CD8-positive, alpha-beta memory T cell (primary cell): ENCODE measurements at regions not wholly inside any gene's neighbourhood (a gene's known extent, or its start where the extent isn't known, plus 50 kb on each side); places are given as distances from the start of the nearest gene placed in this dataset.

ENCODE experiments used
- CTCF ChIA-PET: fragments of 350-600 bp; sonication (Branson Sonifier 250); formaldehyde crosslinking; loops from one replicate; lab custom pipeline; 2021; ENCODE audit warnings: antibody characterized with exemption; lab: Charles Lee
- POLR2A ChIA-PET: fragments of 350-600 bp; sonication (Branson Sonifier 250); formaldehyde crosslinking; loops from one replicate; lab custom pipeline; 2021; ENCODE audit warnings: antibody characterized with exemption; lab: Charles Lee
- DNase-seq, 5 donors: peaks; one replicate each; pipeline versions ENCODE4 v3.0.0 to v3.0.0-alpha.2; 2020 to 2022; ENCODE audit warnings: mixed read lengths in 1 of 5
- H3K27ac ChIP-seq: one replicate; pipeline ENCODE4 v1.7.0; 2013; ENCODE audit warnings: low read depth, mild to moderate bottlenecking, low read length, moderate library complexity
- H3K27me3 ChIP-seq: 2 replicates; pipeline ENCODE4 v1.7.0; 2013; ENCODE audit warnings: low read length, mild to moderate bottlenecking; ENCODE audit not compliant: insufficient read depth, poor library complexity, severe bottlenecking
- H3K36me3 ChIP-seq: 2 replicates; pipeline ENCODE4 v1.7.0; 2013; ENCODE audit warnings: mild to moderate bottlenecking, low read length, moderate library complexity; ENCODE audit not compliant: insufficient read depth
- H3K4me1 ChIP-seq: 2 replicates; pipeline ENCODE4 v1.7.0; 2013; ENCODE audit warnings: mild to moderate bottlenecking, low read length, moderate library complexity; ENCODE audit not compliant: insufficient read depth
- H3K4me3 ChIP-seq: 2 replicates; pipeline ENCODE4 v1.7.0; 2013; ENCODE audit warnings: mild to moderate bottlenecking, low read length
- H3K9me3 ChIP-seq: 2 replicates; pipeline ENCODE4 v1.7.0; 2013; ENCODE audit warnings: mild to moderate bottlenecking, low read length
- H3K27ac Mint-ChIP-seq, 8 donors: one replicate each; pipeline ENCODE4 v1.8.0; 2020 to 2021; ENCODE audit warnings: mixed read lengths in 8 of 8, mild to moderate bottlenecking in 6 of 8, inconsistent platforms in 3 of 8, moderate library complexity in 3 of 8
- H3K27me3 Mint-ChIP-seq, 2 donors: one replicate each; pipeline ENCODE4 v1.8.0; 2020 to 2021; ENCODE audit warnings: mixed read lengths in 2 of 2, mild to moderate bottlenecking in 1 of 2, moderate library complexity in 1 of 2
- H3K36me3 Mint-ChIP-seq, 3 donors: one replicate each; pipeline ENCODE4 v1.8.0; 2020 to 2021; ENCODE audit warnings: mixed read lengths in 3 of 3, inconsistent platforms in 1 of 3, mild to moderate bottlenecking in 1 of 3
- H3K4me1 Mint-ChIP-seq, 3 donors: one replicate each; pipeline ENCODE4 v1.8.0; 2020 to 2021; ENCODE audit warnings: mixed read lengths in 3 of 3, inconsistent platforms in 1 of 3, mild to moderate bottlenecking in 1 of 3
- H3K4me3 Mint-ChIP-seq, 7 donors: one replicate each; pipeline ENCODE4 v1.8.0; 2020 to 2021; ENCODE audit warnings: mixed read lengths in 7 of 7, mild to moderate bottlenecking in 6 of 7, moderate library complexity in 4 of 7, inconsistent platforms in 2 of 7
- H3K9me3 Mint-ChIP-seq, 5 donors: one replicate each; pipeline ENCODE4 v1.8.0; 2020 to 2022; ENCODE audit warnings: mixed read lengths in 5 of 5, mild to moderate bottlenecking in 3 of 5, moderate library complexity in 2 of 5, inconsistent platforms in 1 of 5

DNA sequence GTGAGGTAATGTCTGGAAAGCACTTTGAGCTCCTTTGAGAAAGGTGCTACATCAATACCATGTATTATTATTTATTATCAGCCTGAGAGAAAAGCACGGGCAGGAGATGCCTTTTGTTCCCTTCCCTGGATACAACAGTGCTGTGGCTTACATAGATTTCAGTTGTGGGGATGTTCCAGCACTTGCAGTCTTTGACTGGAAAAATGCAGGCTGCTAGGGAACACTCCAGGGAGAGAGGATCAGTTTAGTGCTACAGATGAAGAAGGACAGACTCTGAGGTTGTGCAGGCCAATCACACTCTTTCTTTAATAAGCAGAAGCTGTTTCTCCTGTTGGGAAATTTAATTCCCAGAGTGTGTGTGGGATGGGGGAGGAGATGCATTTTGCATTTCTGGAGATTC is 94.5 kb upstream of the OBI1 start:
- ChIA-PET CTCF (no interaction called here), POLR2A (no interaction called here)
- H3K4me1 Mint-ChIP-seq: no peaks in the 10 kb centered on the region
- H3K27me3 ChIP-seq: no peaks in the 10 kb centered on the region
- H3K9me3 Mint-ChIP-seq: peaks cover 0 to 2% (median 0%) of the 10 kb centered on the region in 5 donors
- no peaks in the 10 kb centered on the region for H3K36me3 Mint-ChIP-seq
- H3K4me3 Mint-ChIP-seq: no peak overlapping the region
- H3K4me3 ChIP-seq: no peak overlapping the region
- H3K27me3 Mint-ChIP-seq: peaks cover 5 to 21% of the 10 kb centered on the region in 2 donors
- DNase-seq: no peak
- H3K27ac Mint-ChIP-seq: no peak overlapping the region
- H3K27ac ChIP-seq: no peak overlapping the region
- no peaks in the 10 kb centered on the region for H3K36me3 ChIP-seq
- no peaks in the 10 kb centered on the region for H3K9me3 ChIP-seq
- H3K4me1 ChIP-seq: no peaks in the 10 kb centered on the region

DNA sequence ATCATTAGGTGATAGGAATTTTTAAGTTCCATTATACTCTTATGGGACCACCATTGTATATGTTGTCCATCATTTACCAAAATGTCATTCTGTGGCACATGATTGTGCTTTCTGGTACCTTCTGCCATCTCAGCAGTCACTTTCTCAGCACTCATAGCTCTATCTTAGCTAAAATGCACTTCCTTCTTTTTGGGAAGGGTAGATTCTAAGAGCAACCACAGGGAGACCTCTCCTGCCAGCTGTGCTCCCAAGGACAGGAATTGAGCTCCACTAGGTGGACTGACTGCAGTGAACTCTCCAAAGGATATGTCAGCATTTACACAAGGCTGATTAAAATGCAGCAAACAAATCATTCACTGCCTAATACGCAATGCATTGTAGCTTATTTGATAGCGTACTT is 91.8 kb upstream of the OBI1 start:
- Mint-ChIP-seq H3K9me3 (peaks cover 0 to 2% (median 0%) of the 10 kb centered on the region in 5 donors), H3K36me3 (no peaks in the 10 kb centered on the region), H3K4me3 (no peak overlapping the region), H3K27ac (no peak overlapping the region), H3K27me3 (peaks cover 7 to 14% of the 10 kb centered on the region in 2 donors), H3K4me1 (no peaks in the 10 kb centered on the region)
- Histone ChIP-seq H3K27ac (no peak overlapping the region), H3K4me3 (no peak overlapping the region), H3K4me1 (no peaks in the 10 kb centered on the region), H3K9me3 (no peaks in the 10 kb centered on the region), H3K27me3 (no peaks in the 10 kb centered on the region), H3K36me3 (no peaks in the 10 kb centered on the region)
- ChIA-PET CTCF (no interaction called here), POLR2A (no interaction called here)
- no peak for DNase-seq

DNA sequence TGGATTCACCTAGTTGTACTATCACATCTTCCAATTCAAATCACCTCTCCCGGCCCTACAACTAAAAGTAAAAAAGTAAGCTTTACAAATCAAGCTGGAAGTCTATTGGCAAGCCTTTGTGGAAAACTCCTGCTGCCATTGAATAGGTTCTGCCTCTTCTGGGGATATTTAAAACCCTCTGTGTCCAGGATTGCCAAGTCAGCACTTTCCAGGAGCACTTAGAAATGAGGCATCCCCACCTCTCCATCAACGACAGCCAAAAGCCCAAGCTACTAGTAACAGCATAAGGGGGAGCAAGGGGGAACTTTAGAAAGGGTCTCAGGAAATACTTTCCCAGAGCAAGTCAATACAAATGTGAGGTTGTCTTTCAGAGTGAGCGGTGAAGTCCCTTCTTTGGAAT is 85.0 kb upstream of the OBI1 start:
- no peaks in the 10 kb centered on the region for H3K4me1 Mint-ChIP-seq
- ChIA-PET CTCF (no interaction called here), POLR2A (no interaction called here)
- no peaks in the 10 kb centered on the region for H3K9me3 Mint-ChIP-seq
- H3K4me1 ChIP-seq: no peaks in the 10 kb centered on the region
- H3K27me3 ChIP-seq: no peaks in the 10 kb centered on the region
- H3K27me3 Mint-ChIP-seq: peaks cover 13 to 28% of the 10 kb centered on the region in 2 donors
- H3K36me3 ChIP-seq: no peaks in the 10 kb centered on the region
- H3K9me3 ChIP-seq: no peaks in the 10 kb centered on the region
- H3K27ac ChIP-seq: no peak overlapping the region
- no peak overlapping the region for H3K4me3 Mint-ChIP-seq
- no peak overlapping the region for H3K27ac Mint-ChIP-seq
- no peak overlapping the region for H3K4me3 ChIP-seq
- no peaks in the 10 kb centered on the region for H3K36me3 Mint-ChIP-seq
- no peak for DNase-seq

DNA sequence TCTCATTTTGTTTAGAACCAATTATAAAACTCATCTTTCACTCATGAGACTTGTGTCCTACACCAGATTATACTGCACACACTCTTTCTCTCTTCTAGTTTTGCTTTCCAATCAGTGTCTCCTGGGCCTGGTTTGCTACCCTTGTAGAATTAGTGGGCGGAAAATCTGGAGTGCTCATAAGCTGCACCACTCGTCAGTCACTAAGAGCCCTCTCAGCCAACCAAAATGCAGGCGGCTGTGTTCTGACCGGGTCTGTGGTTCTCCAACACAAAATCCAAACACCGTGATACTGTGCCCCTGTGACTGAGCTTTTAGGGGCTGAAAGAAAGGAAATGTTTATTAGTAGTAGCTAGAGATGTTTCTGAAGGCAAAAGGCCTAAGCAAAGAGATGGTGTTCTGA is 83.7 kb upstream of the OBI1 start:
- H3K4me3 Mint-ChIP-seq: no peak overlapping the region
- no peak overlapping the region for H3K4me3 ChIP-seq
- ChIA-PET POLR2A (no interaction called here), CTCF (no interaction called here)
- H3K9me3 ChIP-seq: no peaks in the 10 kb centered on the region
- no peaks in the 10 kb centered on the region for H3K27me3 ChIP-seq
- peaks cover 19 to 30% of the 10 kb centered on the region in 2 donors for H3K27me3 Mint-ChIP-seq
- no peaks in the 10 kb centered on the region for H3K4me1 Mint-ChIP-seq
- H3K4me1 ChIP-seq: no peaks in the 10 kb centered on the region
- H3K27ac Mint-ChIP-seq: no peak overlapping the region
- H3K36me3 ChIP-seq: no peaks in the 10 kb centered on the region
- H3K36me3 Mint-ChIP-seq: no peaks in the 10 kb centered on the region
- no peak overlapping the region for H3K27ac ChIP-seq
- DNase-seq: no peak
- H3K9me3 Mint-ChIP-seq: no peaks in the 10 kb centered on the region

DNA sequence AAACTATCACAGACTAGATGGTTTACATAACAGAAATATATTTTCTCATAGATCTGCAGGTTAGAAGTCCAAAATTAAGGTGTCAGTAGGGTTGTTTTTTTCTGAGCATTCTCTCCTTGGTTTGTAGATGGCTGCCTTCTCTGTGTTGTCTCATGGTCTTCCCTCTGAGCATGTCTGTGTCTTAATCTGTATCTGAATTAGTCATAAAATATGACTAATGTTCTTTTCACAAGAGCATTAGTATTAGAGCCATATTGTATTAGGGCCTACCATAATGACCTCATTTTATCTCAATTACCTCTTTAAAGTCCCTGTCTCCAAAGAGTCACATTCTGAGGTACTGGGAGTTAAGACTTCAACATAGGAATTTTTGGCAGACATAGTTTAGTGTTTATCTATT is 77.2 kb upstream of the OBI1 start:
- Mint-ChIP-seq H3K9me3 (no peaks in the 10 kb centered on the region), H3K27ac (no peak overlapping the region), H3K4me1 (no peaks in the 10 kb centered on the region), H3K27me3 (peaks cover 9 to 28% of the 10 kb centered on the region in 2 donors), H3K4me3 (no peak overlapping the region), H3K36me3 (no peaks in the 10 kb centered on the region)
- no peaks in the 10 kb centered on the region for H3K27me3 ChIP-seq
- H3K4me1 ChIP-seq: no peaks in the 10 kb centered on the region
- CTCF ChIA-PET: no interaction called here
- H3K9me3 ChIP-seq: no peaks in the 10 kb centered on the region
- no peaks in the 10 kb centered on the region for H3K36me3 ChIP-seq
- POLR2A ChIA-PET: no interaction called here
- H3K4me3 ChIP-seq: no peak overlapping the region
- DNase-seq: no peak
- H3K27ac ChIP-seq: no peak overlapping the region

DNA sequence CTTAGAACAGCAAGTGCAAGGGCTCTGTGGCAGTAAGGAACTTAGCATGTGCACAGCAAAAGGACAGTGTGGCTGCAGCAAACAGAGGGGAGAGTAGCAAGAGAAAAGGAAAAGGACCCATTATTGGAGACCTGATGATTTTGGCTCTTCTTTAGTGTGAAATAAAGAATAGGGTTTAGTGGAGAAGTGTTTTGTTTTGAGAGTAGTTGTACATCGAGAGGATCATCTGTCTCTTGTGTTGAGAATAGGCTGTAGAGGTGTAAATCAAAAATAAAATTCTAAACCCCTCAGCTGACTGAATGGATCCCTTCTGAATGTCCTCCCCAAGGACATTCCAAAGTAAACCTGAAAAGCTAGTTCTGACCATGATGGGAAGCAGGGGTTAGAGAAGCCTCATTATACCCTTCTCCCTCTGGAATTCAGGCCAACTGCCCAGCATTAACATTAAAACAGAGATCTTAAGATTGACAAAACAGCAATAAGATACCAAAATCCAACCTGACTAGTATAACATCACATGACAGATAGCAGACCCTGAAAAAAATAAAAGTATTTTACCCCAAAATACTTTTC is 73.6 kb upstream of the OBI1 start:
- Mint-ChIP-seq H3K27ac (no peak overlapping the region), H3K27me3 (peaks cover 6 to 25% of the 10 kb centered on the region in 2 donors), H3K4me1 (no peaks in the 10 kb centered on the region), H3K9me3 (no peaks in the 10 kb centered on the region), H3K4me3 (no peak overlapping the region), H3K36me3 (no peaks in the 10 kb centered on the region)
- no peak overlapping the region for H3K4me3 ChIP-seq
- DNase-seq: no peak
- H3K9me3 ChIP-seq: no peaks in the 10 kb centered on the region
- CTCF ChIA-PET: interaction anchor here (0.6 kb wide), 1 partner anchor 352 kb away, joined by 3 read pairs; no protein-coding TSS in a partner anchor
- H3K27me3 ChIP-seq: no peaks in the 10 kb centered on the region
- H3K27ac ChIP-seq: no peak overlapping the region
- no peaks in the 10 kb centered on the region for H3K4me1 ChIP-seq
- POLR2A ChIA-PET: no interaction called here
- no peaks in the 10 kb centered on the region for H3K36me3 ChIP-seq

DNA sequence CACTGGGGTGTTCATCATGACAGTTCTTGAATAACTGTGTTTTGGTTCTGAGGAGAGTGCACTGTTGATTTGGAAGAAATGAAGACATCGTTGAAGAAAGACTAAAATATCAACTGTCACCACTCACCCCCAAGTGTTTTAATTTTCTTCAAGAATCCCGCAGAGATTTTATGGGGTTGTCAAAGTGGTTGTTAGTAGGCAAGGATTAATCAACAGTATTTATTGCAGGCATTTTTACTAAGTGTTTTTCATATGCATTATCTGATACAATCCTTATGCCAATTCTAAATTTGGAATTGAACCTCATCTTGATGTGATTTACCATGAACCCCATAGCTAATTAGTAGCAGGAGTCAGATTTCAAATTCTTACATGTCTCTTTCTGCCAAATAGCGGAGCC is 63.7 kb upstream of the OBI1 start:
- H3K4me1 ChIP-seq: no peaks in the 10 kb centered on the region
- H3K4me3 Mint-ChIP-seq: no peak overlapping the region
- H3K9me3 Mint-ChIP-seq: no peaks in the 10 kb centered on the region
- CTCF ChIA-PET: no interaction called here
- no peaks in the 10 kb centered on the region for H3K4me1 Mint-ChIP-seq
- H3K4me3 ChIP-seq: no peak overlapping the region
- H3K27ac ChIP-seq: no peak overlapping the region
- no peaks in the 10 kb centered on the region for H3K36me3 ChIP-seq
- no peak for DNase-seq
- POLR2A ChIA-PET: no interaction called here
- peaks cover 6 to 30% of the 10 kb centered on the region in 2 donors for H3K27me3 Mint-ChIP-seq
- no peaks in the 10 kb centered on the region for H3K36me3 Mint-ChIP-seq
- no peaks in the 10 kb centered on the region for H3K9me3 ChIP-seq
- no peak overlapping the region for H3K27ac Mint-ChIP-seq
- H3K27me3 ChIP-seq: no peaks in the 10 kb centered on the region

DNA sequence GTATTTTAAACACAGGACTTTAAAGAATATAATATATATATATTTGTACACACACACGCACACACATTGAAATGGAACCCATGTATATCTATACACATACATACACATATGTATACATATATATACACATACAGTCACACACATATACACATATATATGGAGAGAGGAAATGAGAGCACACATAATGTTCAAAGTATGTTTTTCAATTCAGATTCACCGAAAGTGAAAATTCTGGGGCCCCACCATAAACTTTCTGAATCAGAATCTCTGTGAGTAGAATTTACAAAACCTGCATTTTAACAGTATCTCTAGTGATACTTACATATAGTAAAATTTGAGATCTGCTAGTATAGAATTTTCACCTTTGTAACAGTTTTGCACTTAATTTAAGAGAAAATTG is 60.4 kb upstream of the OBI1 start:
- Histone ChIP-seq H3K27ac (no peak overlapping the region), H3K27me3 (no peaks in the 10 kb centered on the region), H3K4me1 (no peaks in the 10 kb centered on the region), H3K4me3 (no peak overlapping the region), H3K9me3 (no peaks in the 10 kb centered on the region), H3K36me3 (no peaks in the 10 kb centered on the region)
- H3K36me3 Mint-ChIP-seq: no peaks in the 10 kb centered on the region
- H3K4me3 Mint-ChIP-seq: no peak overlapping the region
- H3K4me1 Mint-ChIP-seq: peaks cover 2 to 6% (median 6%) of the 10 kb centered on the region in 3 donors
- ChIA-PET CTCF (no interaction called here), POLR2A (no interaction called here)
- DNase-seq: no peak
- no peak overlapping the region for H3K27ac Mint-ChIP-seq
- no peaks in the 10 kb centered on the region for H3K9me3 Mint-ChIP-seq
- peaks cover 6 to 21% of the 10 kb centered on the region in 2 donors for H3K27me3 Mint-ChIP-seq

DNA sequence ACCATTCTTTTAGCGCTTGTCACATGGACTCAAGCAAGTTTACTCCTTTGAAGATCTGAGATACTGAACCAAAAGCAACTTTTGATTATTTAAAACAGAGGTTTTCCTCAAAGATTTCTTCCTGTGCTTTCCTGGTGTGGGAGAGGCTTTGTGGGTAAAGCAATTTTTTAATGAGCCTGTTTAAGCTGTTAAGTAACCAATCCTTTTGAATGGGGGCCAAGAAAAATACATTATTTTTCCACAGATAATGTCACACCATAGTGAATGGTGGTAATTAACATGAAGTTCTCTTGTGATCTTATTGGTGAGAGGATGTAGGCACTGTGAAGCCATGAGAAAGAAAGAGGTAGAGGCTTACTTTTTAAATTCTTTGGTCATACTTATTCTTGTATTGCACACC is 55.8 kb upstream of the OBI1 start:
- no peak overlapping the region for H3K4me3 ChIP-seq
- Mint-ChIP-seq H3K9me3 (no peaks in the 10 kb centered on the region), H3K4me3 (no peak overlapping the region), H3K36me3 (no peaks in the 10 kb centered on the region), H3K4me1 (peaks cover 2 to 6% (median 6%) of the 10 kb centered on the region in 3 donors), H3K27me3 (peaks cover under 1 to 19% of the 10 kb centered on the region in 2 donors), H3K27ac (no peak overlapping the region)
- POLR2A ChIA-PET: no interaction called here
- no peaks in the 10 kb centered on the region for H3K4me1 ChIP-seq
- CTCF ChIA-PET: no interaction called here
- no peaks in the 10 kb centered on the region for H3K9me3 ChIP-seq
- no peaks in the 10 kb centered on the region for H3K36me3 ChIP-seq
- DNase-seq: no peak
- no peaks in the 10 kb centered on the region for H3K27me3 ChIP-seq
- no peak overlapping the region for H3K27ac ChIP-seq
